ENCODE measurements at regions not wholly inside any gene's neighbourhood (a gene's known extent, or its start where the extent isn't known, plus 50 kb on each side); places are given as distances from the start of the nearest gene placed in this dataset.

DNA sequence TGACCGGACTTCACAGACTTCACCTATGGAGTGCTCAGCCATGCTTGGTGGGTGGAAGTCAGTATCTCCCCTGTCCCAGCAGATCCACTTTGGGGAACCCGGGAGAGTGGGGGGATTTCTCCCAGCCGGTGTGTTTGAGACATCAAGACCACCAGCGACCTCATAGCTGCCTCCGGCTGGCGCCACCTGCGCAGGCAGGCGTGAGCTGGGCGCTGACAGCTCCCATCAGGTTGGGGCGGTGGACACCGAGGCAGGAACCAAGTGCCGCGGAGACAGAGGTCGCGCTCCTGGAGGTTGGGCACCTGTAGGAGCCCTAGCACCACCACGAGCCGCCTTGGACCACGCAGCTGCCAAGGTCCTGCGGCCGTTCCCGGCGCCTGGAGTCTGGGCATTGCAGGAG lies 124.0 kb upstream of the LARP1 start (continued):
- no peak for TF ChIP-seq EZH2phosphoT487 (IDR thresholded peaks at IDR 0.05; ENCODE audit: borderline replicate concordance)

DNA sequence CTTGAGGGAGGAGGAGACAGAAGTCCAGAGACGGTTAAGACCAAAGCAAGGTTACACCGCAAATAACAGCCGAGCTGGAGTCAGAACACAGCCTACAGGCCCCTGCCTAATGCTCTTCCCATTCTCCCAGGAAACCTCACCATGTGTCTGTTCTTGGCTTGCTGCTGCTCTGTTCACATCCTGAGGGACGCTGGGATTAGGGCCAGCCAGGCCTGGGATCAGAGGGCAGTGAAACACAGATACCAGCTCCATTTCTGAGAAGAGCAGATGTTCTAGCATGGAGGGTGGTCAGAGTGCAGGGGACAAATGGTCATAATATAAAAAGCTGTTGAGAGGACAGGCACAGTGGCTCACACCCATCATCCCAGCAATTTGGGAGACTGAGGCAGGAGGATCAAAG lies 124.8 kb upstream of the LARP1 start:
- Histone ChIP-seq H2AFZ (ENCODE audit: low read depth, low read length, poor library complexity, severe bottlenecking) (no peak overlapping the region), H3K4me1 (ENCODE audit: control insufficient read depth in 1 of 2, insufficient read depth in 2 of 2, low read length in 2 of 2) (no peaks in the 10 kb centered on the region), H3K36me3 (ENCODE audit: control insufficient read depth in 1 of 2, insufficient read depth in 2 of 2, low read length in 2 of 2) (no peaks in the 10 kb centered on the region), H3K79me2 (ENCODE audit: insufficient read depth, low read length) (no peaks in the 10 kb centered on the region), H4K20me1 (ENCODE audit: insufficient read depth) (no peaks in the 10 kb centered on the region), H3K9me3 (ENCODE audit: control insufficient read depth in 1 of 2, insufficient read depth in 1 of 2, low read depth in 1 of 2, low read length in 2 of 2) (no peaks in the 10 kb centered on the region), H3K4me3 (replicated peaks in 1 of 2; ENCODE audit: low read depth in 1 of 2, low read length in 2 of 2) (no peak overlapping the region), H3K27ac (ENCODE audit: low read depth, low read length) (no peak overlapping the region), H3K27me3 (ENCODE audit: insufficient read depth, low read length) (no peaks in the 10 kb centered on the region), H3K9ac (ENCODE audit: low read length) (no peak overlapping the region), H3K4me2 (ENCODE audit: low read length) (no peak overlapping the region), H3K9me2 (ENCODE audit: insufficient read depth) (no peaks in the 10 kb centered on the region)
- ATAC-seq, result no peak
- intact Hi-C loops (cut with micrococcal nuclease), result loop anchor here (5.0 kb wide), 1 partner anchor 208 kb away; no protein-coding TSS in a partner anchor
- RAD21 ChIA-PET (ENCODE audit: low non-redundant PET in 1 of 2, low total read pairs in 2 of 2, uncharacterized antibody in 2 of 2, unreplicated experiment in 2 of 2), result no interaction called here
- CTCF ChIA-PET, result interaction anchor here (1.1 to 3.3 kb wide), 3 partner anchors 10 to 655 kb away, joined by 3 to 13 read pairs (median 3); no protein-coding TSS in a partner anchor
- DNase-seq (ENCODE audit: low read depth, low spot score), result no peak
- POLR2A ChIA-PET, result interaction anchor here (1.3 kb wide), 1 partner anchor 10 kb away, joined by 3 read pairs; no protein-coding TSS in a partner anchor
- no TSS peak for BruUV-seq (replicated peaks)
- TF ChIP-seq EZH2phosphoT487 (IDR thresholded peaks at IDR 0.05; ENCODE audit: borderline replicate concordance), result no peak
- TF ChIP-seq ZNF274 (IDR thresholded peaks at IDR 0.05; ENCODE audit: low read depth, low read length), result no peak
- TF ChIP-seq ZFX (IDR thresholded peaks at IDR 0.05), result no peak
- TF ChIP-seq, protein P1, sequence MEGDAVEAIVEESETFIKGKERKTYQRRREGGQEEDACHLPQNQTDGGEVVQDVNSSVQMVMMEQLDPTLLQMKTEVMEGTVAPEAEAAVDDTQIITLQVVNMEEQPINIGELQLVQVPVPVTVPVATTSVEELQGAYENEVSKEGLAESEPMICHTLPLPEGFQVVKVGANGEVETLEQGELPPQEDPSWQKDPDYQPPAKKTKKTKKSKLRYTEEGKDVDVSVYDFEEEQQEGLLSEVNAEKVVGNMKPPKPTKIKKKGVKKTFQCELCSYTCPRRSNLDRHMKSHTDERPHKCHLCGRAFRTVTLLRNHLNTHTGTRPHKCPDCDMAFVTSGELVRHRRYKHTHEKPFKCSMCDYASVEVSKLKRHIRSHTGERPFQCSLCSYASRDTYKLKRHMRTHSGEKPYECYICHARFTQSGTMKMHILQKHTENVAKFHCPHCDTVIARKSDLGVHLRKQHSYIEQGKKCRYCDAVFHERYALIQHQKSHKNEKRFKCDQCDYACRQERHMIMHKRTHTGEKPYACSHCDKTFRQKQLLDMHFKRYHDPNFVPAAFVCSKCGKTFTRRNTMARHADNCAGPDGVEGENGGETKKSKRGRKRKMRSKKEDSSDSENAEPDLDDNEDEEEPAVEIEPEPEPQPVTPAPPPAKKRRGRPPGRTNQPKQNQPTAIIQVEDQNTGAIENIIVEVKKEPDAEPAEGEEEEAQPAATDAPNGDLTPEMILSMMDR (IDR thresholded peaks at IDR 0.05 in 2 of 3, conservative IDR thresholded peaks at IDR 0.05 in 1 of 3; ENCODE audit: borderline replicate concordance in 1 of 3, insufficient read depth in 1 of 3, low read depth in 2 of 3, low read length in 2 of 3), result no peak
- no peak for TF ChIP-seq CBX3 (IDR thresholded peaks at IDR 0.05; ENCODE audit: low read depth)
- TF ChIP-seq EGR1 (IDR thresholded peaks at IDR 0.05; ENCODE audit: low read depth), result no peak
- TF ChIP-seq, protein P2, sequence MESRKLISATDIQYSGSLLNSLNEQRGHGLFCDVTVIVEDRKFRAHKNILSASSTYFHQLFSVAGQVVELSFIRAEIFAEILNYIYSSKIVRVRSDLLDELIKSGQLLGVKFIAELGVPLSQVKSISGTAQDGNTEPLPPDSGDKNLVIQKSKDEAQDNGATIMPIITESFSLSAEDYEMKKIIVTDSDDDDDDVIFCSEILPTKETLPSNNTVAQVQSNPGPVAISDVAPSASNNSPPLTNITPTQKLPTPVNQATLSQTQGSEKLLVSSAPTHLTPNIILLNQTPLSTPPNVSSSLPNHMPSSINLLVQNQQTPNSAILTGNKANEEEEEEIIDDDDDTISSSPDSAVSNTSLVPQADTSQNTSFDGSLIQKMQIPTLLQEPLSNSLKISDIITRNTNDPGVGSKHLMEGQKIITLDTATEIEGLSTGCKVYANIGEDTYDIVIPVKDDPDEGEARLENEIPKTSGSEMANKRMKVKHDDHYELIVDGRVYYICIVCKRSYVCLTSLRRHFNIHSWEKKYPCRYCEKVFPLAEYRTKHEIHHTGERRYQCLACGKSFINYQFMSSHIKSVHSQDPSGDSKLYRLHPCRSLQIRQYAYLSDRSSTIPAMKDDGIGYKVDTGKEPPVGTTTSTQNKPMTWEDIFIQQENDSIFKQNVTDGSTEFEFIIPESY (IDR thresholded peaks at IDR 0.05; ENCODE audit: extremely low read depth, insufficient replicate concordance, low read length), result no peak
- TF ChIP-seq, protein P3, sequence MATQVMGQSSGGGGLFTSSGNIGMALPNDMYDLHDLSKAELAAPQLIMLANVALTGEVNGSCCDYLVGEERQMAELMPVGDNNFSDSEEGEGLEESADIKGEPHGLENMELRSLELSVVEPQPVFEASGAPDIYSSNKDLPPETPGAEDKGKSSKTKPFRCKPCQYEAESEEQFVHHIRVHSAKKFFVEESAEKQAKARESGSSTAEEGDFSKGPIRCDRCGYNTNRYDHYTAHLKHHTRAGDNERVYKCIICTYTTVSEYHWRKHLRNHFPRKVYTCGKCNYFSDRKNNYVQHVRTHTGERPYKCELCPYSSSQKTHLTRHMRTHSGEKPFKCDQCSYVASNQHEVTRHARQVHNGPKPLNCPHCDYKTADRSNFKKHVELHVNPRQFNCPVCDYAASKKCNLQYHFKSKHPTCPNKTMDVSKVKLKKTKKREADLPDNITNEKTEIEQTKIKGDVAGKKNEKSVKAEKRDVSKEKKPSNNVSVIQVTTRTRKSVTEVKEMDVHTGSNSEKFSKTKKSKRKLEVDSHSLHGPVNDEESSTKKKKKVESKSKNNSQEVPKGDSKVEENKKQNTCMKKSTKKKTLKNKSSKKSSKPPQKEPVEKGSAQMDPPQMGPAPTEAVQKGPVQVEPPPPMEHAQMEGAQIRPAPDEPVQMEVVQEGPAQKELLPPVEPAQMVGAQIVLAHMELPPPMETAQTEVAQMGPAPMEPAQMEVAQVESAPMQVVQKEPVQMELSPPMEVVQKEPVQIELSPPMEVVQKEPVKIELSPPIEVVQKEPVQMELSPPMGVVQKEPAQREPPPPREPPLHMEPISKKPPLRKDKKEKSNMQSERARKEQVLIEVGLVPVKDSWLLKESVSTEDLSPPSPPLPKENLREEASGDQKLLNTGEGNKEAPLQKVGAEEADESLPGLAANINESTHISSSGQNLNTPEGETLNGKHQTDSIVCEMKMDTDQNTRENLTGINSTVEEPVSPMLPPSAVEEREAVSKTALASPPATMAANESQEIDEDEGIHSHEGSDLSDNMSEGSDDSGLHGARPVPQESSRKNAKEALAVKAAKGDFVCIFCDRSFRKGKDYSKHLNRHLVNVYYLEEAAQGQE (IDR thresholded peaks at IDR 0.05; ENCODE audit: low read depth), result no peak
- no peak for TF ChIP-seq ELF1 (IDR thresholded peaks at IDR 0.05; ENCODE audit: borderline replicate concordance, low read depth)
- no peak for TF ChIP-seq FOSL1 (IDR thresholded peaks at IDR 0.05; ENCODE audit: low read depth)
- TF ChIP-seq POLR2AphosphoS5 (IDR thresholded peaks at IDR 0.05; ENCODE audit: low read depth, low read length), result no peak
- no peak for TF ChIP-seq YY1 (IDR thresholded peaks at IDR 0.05; ENCODE audit: extremely low read depth, insufficient replicate concordance, low read depth, low read length)
- no peak for TF ChIP-seq TCF7L2 (IDR thresholded peaks at IDR 0.05; ENCODE audit: borderline replicate concordance, extremely low read depth, insufficient read depth, insufficient read length)
- no peak for TF ChIP-seq JUND (IDR thresholded peaks at IDR 0.05)
- TF ChIP-seq, protein P4, sequence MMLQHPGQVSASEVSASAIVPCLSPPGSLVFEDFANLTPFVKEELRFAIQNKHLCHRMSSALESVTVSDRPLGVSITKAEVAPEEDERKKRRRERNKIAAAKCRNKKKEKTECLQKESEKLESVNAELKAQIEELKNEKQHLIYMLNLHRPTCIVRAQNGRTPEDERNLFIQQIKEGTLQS (IDR thresholded peaks at IDR 0.05), result no peak
